GM20000 (cell line): ENCODE measurements at regions not wholly inside any gene's neighbourhood (a gene's known extent, or its start where the extent isn't known, plus 50 kb on each side); places are given as distances from the start of the nearest gene placed in this dataset.
A peak's percentile ranks its signal among the peaks of the same experiment; 100 is the strongest.

Source experiments
- DNase-seq: peaks from one replicate; pipeline ENCODE4 v3.0.0; 2012; ENCODE audit warnings: low spot score
- TF ChIP-seq, protein P1 (sequence below): IDR thresholded peaks from 2 replicates; pipeline ENCODE4 v1.5.1; 2012; ENCODE audit warnings: mild to moderate bottlenecking, control low read depth; ENCODE audit errors: extremely low read depth, missing control alignments

DNA sequence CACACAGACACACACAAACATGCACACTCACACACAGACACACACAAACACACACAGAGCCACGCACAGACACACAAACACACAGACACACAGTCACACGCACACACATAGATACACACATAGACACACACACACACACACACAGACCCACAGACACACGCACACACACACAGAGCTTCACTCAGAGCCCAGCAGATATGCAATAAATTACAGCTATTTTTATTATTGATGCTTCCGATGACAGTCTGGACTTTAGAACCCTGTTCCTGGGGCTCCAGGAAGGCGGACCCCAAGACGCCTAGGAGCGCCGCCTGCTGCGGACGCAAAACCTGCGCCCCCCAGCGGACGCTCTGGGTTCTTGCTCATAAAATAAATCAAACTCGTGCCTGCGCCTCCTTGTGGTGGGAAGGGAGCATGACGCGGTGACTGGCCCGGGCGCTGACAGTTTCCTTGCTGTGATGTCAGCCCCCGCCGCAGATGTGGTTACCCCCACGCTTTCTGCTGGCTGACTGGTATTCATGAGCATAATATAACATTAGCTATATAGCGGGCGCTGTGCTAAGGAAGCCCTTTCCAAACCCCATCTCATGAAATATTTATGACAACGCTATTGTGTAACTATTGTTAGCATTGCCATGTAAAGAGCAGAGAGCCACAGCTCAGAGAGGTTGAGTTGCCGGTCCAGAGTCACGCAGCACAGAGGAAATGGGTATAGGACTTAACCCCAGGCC lies 64.4 kb upstream of the TM9SF2 start:
- peak; percentile 76 for DNase-seq
- TF ChIP-seq, protein P1, sequence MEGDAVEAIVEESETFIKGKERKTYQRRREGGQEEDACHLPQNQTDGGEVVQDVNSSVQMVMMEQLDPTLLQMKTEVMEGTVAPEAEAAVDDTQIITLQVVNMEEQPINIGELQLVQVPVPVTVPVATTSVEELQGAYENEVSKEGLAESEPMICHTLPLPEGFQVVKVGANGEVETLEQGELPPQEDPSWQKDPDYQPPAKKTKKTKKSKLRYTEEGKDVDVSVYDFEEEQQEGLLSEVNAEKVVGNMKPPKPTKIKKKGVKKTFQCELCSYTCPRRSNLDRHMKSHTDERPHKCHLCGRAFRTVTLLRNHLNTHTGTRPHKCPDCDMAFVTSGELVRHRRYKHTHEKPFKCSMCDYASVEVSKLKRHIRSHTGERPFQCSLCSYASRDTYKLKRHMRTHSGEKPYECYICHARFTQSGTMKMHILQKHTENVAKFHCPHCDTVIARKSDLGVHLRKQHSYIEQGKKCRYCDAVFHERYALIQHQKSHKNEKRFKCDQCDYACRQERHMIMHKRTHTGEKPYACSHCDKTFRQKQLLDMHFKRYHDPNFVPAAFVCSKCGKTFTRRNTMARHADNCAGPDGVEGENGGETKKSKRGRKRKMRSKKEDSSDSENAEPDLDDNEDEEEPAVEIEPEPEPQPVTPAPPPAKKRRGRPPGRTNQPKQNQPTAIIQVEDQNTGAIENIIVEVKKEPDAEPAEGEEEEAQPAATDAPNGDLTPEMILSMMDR, result peak; percentile 100

DNA sequence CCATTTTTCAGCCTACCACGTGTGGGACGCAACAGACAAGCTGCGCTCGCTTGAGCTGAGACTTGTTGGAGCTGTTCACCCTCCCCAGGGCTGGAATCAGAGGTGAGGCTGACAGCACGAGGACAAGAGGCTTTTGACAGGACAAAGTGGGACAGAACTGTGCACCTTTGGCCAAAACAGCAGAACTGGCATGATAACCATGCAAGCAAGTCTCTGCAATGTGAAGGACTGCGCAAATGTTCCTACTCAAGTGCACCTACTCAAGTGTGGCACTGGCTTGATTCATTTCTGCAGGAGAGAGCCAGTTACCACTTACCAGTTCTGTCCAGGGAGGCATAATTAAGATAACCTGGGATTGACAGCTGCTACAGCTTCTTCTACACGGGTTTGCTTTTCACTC lies 62.2 kb upstream of the TM9SF2 start:
- TF ChIP-seq, protein P1, result no peak
- no peak for DNase-seq

DNA sequence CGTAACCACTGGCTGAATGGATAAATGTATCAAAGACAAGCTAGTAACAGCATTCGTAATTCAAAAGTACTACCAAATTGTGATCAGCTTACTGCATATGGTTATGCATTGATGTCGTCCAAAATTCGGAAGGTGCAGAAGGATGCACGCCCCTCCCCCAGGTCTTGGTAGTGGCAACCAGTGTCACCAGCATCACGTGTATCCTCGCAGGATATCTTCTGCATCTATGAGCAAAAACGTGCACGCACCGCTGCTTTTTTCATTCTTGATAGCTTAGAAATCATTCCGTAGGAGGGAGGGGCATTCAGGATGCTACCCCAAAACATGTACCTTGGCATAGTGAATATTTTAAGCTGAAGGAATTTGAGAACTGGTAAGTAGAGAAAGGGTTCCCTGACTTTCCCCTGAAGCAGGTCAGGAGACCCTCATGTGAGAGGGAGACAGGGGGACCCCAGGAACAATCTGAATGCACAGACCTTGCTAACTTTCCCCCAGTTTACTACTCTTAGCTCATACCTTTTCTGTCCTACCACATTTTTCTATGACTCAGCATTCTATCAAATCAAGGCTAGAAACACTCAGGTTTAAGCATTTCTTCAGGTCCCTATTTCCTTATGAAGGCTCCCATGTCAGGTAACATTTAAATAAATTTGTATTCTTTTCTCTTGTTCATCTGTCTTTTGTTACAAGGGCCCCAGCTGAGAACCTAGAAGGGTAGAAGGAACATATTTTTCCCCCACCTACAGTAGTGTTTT lies 61.2 kb upstream of the TM9SF2 start:
- TF ChIP-seq, protein P1, result no peak
- no peak for DNase-seq

DNA sequence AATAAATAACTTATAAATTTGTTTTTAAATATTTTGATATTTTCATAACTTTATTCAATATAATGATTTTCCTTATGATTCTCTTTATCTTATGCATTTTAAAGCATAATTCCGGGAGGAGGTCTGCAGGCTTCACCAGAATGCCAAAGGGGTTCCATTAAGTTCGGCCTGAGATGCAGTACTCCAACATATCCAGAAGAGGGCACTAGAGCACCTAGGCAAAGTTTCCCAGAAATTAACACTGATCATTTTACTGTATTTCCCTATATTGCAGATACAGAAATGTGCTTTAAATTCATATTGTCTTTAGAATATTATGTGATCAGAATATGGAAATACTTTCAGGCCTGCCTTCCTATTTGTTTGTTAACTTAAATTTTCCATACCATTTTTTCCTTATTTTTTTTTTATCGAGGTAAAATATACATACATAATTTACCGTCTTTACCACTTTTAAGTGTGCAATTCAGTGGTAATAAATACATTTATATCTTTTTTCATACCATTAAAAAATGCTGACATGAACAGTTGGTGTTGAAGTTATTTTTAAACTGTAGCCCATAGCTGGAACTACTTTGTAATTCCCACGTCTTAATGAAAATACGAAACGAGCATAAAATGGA lies 58.9 kb upstream of the TM9SF2 start:
- no peak for DNase-seq

DNA sequence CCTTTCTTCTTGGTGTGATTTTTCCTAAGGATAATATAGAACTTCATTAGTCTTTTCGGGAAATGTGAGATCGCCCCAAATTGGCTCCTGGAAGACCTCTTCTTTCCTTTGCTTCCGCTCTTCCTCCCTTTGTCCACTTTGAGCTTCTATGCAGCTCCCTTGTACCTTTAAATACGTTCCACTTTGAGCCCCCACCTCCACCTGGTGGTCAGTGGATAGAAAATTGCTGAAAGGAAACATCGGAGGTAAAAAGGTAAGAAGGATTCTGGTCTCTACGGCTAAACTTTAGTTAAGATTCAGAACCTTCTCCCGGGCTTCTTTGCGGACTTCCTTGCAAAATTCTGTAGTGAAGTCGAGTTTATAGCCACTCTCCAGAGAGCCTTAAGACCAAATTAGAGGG lies 55.0 kb upstream of the TM9SF2 start:
- no peak for DNase-seq
- TF ChIP-seq, protein P1, result no peak

More for the DNA sequence above, 58.9 kb upstream of the TM9SF2 start:
- TF ChIP-seq, protein P1, result peak; percentile 84

DNA sequence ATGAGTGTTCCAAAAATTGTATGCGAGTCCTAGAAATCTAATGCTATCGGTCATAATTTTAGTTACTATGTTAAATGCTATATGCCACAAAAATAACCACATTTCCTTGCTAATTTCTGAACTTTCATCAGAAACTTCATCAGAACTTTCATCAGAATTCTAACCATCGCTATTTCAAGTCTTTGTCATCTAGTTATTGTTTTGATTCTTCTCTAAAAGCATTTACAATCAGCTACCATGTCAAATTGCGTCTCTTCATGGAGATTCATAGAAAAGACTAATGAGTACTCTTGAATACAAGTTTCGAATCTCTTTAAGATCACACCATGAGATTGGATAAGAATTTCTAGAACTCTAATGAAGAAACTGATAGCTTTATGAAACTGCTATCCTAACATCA lies 52.7 kb upstream of the TM9SF2 start:
- TF ChIP-seq, protein P1, result no peak

DNA sequence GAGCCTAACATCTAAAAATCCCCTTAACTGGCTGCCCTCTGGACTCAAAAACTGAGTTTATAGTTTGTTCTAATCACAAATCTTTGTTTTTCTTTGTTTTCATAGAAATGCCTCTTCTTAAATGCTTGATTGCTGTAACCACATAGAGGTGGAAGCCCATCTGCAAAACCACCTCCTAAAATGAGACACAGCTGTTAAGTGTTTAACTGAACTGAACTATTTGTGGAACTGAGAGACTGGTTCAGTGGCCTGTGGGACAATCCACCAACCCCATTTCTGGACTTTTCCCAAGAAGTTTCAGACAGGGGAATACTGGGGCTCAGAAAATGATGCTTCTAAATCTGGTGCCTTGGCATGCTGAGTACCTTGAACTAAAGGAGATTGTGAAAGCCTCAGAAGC lies 50.9 kb upstream of the TM9SF2 start:
- no peak for DNase-seq
- TF ChIP-seq, protein P1, result no peak

More for the DNA sequence above, 52.7 kb upstream of the TM9SF2 start:
- no peak for DNase-seq
